ENCODE measurements at regions not wholly inside any gene's neighbourhood (a gene's known extent, or its start where the extent isn't known, plus 50 kb on each side); places are given as distances from the start of the nearest gene placed in this dataset.

DNA sequence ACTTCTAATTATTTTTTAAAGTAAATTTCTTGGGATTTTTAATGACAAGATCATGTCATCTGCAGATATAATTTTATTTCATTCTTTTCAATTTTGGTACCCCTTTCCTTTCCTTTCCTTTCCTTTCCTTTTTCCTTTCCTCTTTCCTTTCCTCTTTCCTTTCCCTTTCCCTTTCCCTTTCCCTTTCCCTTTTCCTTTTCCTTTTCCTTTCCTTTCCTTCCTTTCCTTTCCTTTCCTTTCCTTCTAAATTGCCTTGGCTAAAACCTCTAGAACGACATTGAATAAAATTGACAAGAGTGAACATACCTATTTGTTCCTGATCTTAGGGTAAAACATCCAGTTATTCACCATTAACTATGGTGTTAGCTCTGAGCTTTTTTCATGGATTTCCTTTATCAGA lies 334.1 kb downstream of the NDFIP2 start:
- BruUV-seq (replicated peaks): no TSS peak
- no peaks in the 10 kb centered on the region for H3F3A ChIP-seq (ENCODE audit: insufficient read depth, low read depth)
- no peak overlapping the region for H3K27ac ChIP-seq
- peaks cover 2% of the 10 kb centered on the region; the same call in 1 of the 2 replicates for H3K9me3 ChIP-seq (ENCODE audit: insufficient read depth, low read depth)
- H3K9me2 ChIP-seq (ENCODE audit: insufficient read depth): no peaks in the 10 kb centered on the region
- H4K20me1 ChIP-seq (ENCODE audit: insufficient read depth): no peaks in the 10 kb centered on the region
- H3K4me1 ChIP-seq (replicated peaks; ENCODE audit: insufficient read depth): peaks cover 13% of the 10 kb centered on the region
- no peaks in the 10 kb centered on the region for H3K79me2 ChIP-seq (ENCODE audit: low read depth)
- TF ChIP-seq EZH2 (IDR thresholded peaks at IDR 0.05; ENCODE audit: low read depth): no peak
- TF ChIP-seq, protein P1, sequence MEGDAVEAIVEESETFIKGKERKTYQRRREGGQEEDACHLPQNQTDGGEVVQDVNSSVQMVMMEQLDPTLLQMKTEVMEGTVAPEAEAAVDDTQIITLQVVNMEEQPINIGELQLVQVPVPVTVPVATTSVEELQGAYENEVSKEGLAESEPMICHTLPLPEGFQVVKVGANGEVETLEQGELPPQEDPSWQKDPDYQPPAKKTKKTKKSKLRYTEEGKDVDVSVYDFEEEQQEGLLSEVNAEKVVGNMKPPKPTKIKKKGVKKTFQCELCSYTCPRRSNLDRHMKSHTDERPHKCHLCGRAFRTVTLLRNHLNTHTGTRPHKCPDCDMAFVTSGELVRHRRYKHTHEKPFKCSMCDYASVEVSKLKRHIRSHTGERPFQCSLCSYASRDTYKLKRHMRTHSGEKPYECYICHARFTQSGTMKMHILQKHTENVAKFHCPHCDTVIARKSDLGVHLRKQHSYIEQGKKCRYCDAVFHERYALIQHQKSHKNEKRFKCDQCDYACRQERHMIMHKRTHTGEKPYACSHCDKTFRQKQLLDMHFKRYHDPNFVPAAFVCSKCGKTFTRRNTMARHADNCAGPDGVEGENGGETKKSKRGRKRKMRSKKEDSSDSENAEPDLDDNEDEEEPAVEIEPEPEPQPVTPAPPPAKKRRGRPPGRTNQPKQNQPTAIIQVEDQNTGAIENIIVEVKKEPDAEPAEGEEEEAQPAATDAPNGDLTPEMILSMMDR (conservative IDR thresholded peaks at IDR 0.05): no peak
- no peak overlapping the region for H3K4me3 ChIP-seq
- no peaks in the 10 kb centered on the region for H3K27me3 ChIP-seq (ENCODE audit: insufficient read depth, low read depth)
- H3K36me3 ChIP-seq (ENCODE audit: low read depth): no peaks in the 10 kb centered on the region
- no peak overlapping the region for H2AFZ ChIP-seq
- CTCF ChIA-PET: no interaction called here
- intact Hi-C loops (cut with micrococcal nuclease; ENCODE audit: unreplicated experiment): no loop called here
- no peak for DNase-seq
- POLR2A ChIA-PET (ENCODE audit: unreplicated experiment): no interaction called here
- no peak overlapping the region for H3K4me2 ChIP-seq

DNA sequence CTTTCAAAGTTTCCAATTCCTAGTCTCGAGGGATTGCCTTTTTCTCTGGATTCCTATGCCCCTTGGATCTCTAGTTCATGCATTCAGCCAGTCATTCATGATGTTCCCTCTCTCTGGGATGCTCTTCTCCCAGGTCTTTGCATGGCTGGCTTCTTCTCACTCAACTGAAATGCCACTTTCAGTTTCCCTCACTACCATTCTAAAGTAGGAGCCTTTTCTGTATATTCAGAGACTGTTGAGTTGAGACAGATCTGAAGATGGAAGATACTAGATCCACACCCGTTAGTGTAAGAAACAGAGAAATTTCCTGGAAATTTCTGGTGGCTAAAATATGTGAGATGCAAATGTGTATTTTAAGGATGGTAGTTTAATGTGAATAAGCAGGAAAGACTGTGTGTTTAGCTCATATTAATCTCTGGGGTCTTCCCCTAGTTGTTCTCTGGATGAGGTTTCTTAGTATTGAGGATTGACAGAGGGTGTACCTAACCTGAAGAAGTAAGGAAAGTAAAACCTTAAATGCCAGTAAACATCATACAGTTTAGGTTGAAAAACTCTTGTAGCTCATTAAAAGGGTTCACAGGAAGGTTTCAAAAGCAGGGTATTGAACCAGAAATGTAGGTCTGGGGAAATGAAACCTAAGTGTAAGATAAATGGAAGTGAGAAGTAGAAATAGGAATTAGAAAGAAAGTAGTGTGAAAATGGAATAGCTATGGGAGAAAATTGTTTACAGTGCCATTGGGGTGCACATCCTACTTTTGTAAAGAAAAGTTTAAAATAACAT lies 331.3 kb downstream of the NDFIP2 start:
- no peak overlapping the region for H3K4me2 ChIP-seq
- peaks cover 13% of the 10 kb centered on the region for H3K4me1 ChIP-seq (replicated peaks; ENCODE audit: insufficient read depth)
- no peak overlapping the region for H2AFZ ChIP-seq
- peaks cover 5% of the 10 kb centered on the region; the same call in 1 of the 2 replicates for H3K9me3 ChIP-seq (ENCODE audit: insufficient read depth, low read depth)
- no peaks in the 10 kb centered on the region for H4K20me1 ChIP-seq (ENCODE audit: insufficient read depth)
- H3K27me3 ChIP-seq (ENCODE audit: insufficient read depth, low read depth): no peaks in the 10 kb centered on the region
- BruUV-seq (replicated peaks): no TSS peak
- H3K79me2 ChIP-seq (ENCODE audit: low read depth): no peaks in the 10 kb centered on the region
- intact Hi-C loops (cut with micrococcal nuclease; ENCODE audit: unreplicated experiment): no loop called here
- ChIA-PET CTCF (no interaction called here), POLR2A (ENCODE audit: unreplicated experiment) (interaction anchor here (0.6 kb wide), 1 partner anchor 331 kb away, joined by 3 read pairs; no protein-coding TSS in a partner anchor)
- H3F3A ChIP-seq (ENCODE audit: insufficient read depth, low read depth): no peaks in the 10 kb centered on the region
- H3K27ac ChIP-seq: no peak overlapping the region
- H3K36me3 ChIP-seq (ENCODE audit: low read depth): no peaks in the 10 kb centered on the region
- no peak for DNase-seq
- H3K4me3 ChIP-seq: no peak overlapping the region
- no peaks in the 10 kb centered on the region for H3K9me2 ChIP-seq (ENCODE audit: insufficient read depth)
- TF ChIP-seq EZH2 (IDR thresholded peaks at IDR 0.05; ENCODE audit: low read depth): no peak
- TF ChIP-seq, protein P1 (conservative IDR thresholded peaks at IDR 0.05): no peak

DNA sequence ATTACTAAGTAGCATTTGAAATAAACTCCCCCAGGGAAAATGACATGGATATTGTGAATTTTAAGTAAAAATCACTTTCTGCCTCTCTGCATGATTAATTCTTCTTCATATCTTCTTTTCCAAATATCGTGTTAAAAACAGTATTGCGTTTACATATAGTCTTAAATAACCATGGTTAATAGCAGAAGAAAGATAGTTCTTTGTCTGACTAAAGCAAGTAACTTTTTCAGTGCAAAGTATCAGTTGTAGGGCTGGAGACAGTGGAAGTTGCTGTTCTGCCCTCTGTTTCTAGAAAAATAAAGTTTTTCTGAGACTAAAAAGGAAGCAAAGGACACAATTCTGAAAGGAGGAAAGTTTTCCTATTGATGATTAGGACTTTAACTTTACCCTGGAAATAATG lies 330.2 kb downstream of the NDFIP2 start:
- Histone ChIP-seq H3F3A (ENCODE audit: insufficient read depth, low read depth) (no peaks in the 10 kb centered on the region), H3K4me2 (no peak overlapping the region; the same call in 1 of the 2 replicates), H3K4me3 (no peak overlapping the region), H3K9me3 (ENCODE audit: insufficient read depth, low read depth) (peaks cover 5% of the 10 kb centered on the region), H4K20me1 (ENCODE audit: insufficient read depth) (no peaks in the 10 kb centered on the region), H3K36me3 (ENCODE audit: low read depth) (no peaks in the 10 kb centered on the region), H3K27ac (no peak overlapping the region), H2AFZ (no peak overlapping the region), H3K27me3 (ENCODE audit: insufficient read depth, low read depth) (no peaks in the 10 kb centered on the region), H3K9me2 (ENCODE audit: insufficient read depth) (no peaks in the 10 kb centered on the region), H3K79me2 (ENCODE audit: low read depth) (no peaks in the 10 kb centered on the region), H3K4me1 (replicated peaks; ENCODE audit: insufficient read depth) (peaks cover 13% of the 10 kb centered on the region)
- POLR2A ChIA-PET (ENCODE audit: unreplicated experiment): no interaction called here
- intact Hi-C loops (cut with micrococcal nuclease; ENCODE audit: unreplicated experiment): no loop called here
- BruUV-seq (replicated peaks): no TSS peak
- CTCF ChIA-PET: interaction anchor here (0.7 kb wide), 1 partner anchor 268 kb away, joined by 11 read pairs; no protein-coding TSS in a partner anchor
- no peak for DNase-seq
- TF ChIP-seq, protein P1 (conservative IDR thresholded peaks at IDR 0.05): no peak
- no peak for TF ChIP-seq EZH2 (IDR thresholded peaks at IDR 0.05; ENCODE audit: low read depth)
